Activated B cell treated with CpG ODN at 0.5 μM for 24 hours (primary cell): ENCODE measurements at regions not wholly inside any gene's neighbourhood (a gene's known extent, or its start where the extent isn't known, plus 50 kb on each side); places are given as distances from the start of the nearest gene placed in this dataset.

Experiments used
- ATAC-seq: fragments of 200-7000 bp; cut with Tn5 transposase; one replicate; pipeline ENCODE4 v1.10.0; 2021; ENCODE audit warnings: low read depth, mild to moderate bottlenecking, moderate library complexity
- CTCF ChIA-PET: fragments of 350-600 bp; sonication (Branson Sonifier 250); formaldehyde crosslinking; loops from one replicate; lab custom pipeline; 2021; ENCODE audit warnings: antibody characterized with exemption; lab: Charles Lee
- POLR2A ChIA-PET: fragments of 350-600 bp; sonication (Branson Sonifier 250); formaldehyde crosslinking; loops from one replicate; lab custom pipeline; 2021; ENCODE audit warnings: antibody characterized with exemption; lab: Charles Lee
- DNase-seq: peaks from one replicate; pipeline ENCODE4 v3.0.0; 2022
- H3K27ac Mint-ChIP-seq: one replicate; pipeline ENCODE4 v1.8.0; 2020; ENCODE audit warnings: mixed read lengths
- H3K27me3 Mint-ChIP-seq: one replicate; pipeline ENCODE4 v1.8.0; 2021; ENCODE audit warnings: mixed read lengths
- H3K36me3 Mint-ChIP-seq: one replicate; pipeline ENCODE4 v1.8.0; 2021; ENCODE audit warnings: low read depth, mixed read lengths
- H3K4me1 Mint-ChIP-seq: one replicate; pipeline ENCODE4 v1.8.0; 2021; ENCODE audit warnings: mixed read lengths
- H3K4me3 Mint-ChIP-seq: one replicate; pipeline ENCODE4 v1.8.0; 2020; ENCODE audit warnings: mild to moderate bottlenecking, mixed read lengths
- H3K9me3 Mint-ChIP-seq: one replicate; pipeline ENCODE4 v1.8.0; 2020; ENCODE audit warnings: mixed read lengths
- CTCF ChIP-seq: fragments of 200-600 bp; IDR thresholded peaks from one replicate; pipeline ENCODE4 v1.8.0; 2022; ENCODE audit warnings: antibody characterized with exemption, mild to moderate bottlenecking
- intact Hi-C: fragments of 100-400 bp; cut with micrococcal nuclease; formaldehyde crosslinking; loops from one replicate; pipeline ENCODE4 v1.15.1; 2024

- CTCF ChIA-PET = no interaction called here
- H3K27ac Mint-ChIP-seq = no peak overlapping the region
- peaks cover 12% of the 10 kb centered on the region for H3K27me3 Mint-ChIP-seq
- no peaks in the 10 kb centered on the region for H3K36me3 Mint-ChIP-seq
- no peak for DNase-seq
- H3K4me1 Mint-ChIP-seq = no peaks in the 10 kb centered on the region
- POLR2A ChIA-PET = no interaction called here
- H3K9me3 Mint-ChIP-seq = no peaks in the 10 kb centered on the region
- no peak overlapping the region for H3K4me3 Mint-ChIP-seq
- intact Hi-C loops = no loop called here
- no peak for TF ChIP-seq CTCF
- no peak for ATAC-seq
Measured at GRCh38 chr5:135182675-135183074, 148.6 kb upstream of the PITX1 start.

GRCh38 chr5:135181653-135182052 is 147.6 kb upstream of the PITX1 start:
- Mint-ChIP-seq H3K4me1 (no peaks in the 10 kb centered on the region), H3K27me3 (peaks cover 14% of the 10 kb centered on the region), H3K9me3 (no peaks in the 10 kb centered on the region), H3K27ac (no peak overlapping the region), H3K4me3 (no peak overlapping the region), H3K36me3 (no peaks in the 10 kb centered on the region)
- no peak for DNase-seq
- intact Hi-C loops = no loop called here
- no peak for TF ChIP-seq CTCF
- ChIA-PET POLR2A (interaction anchor here (0.7 kb wide), 1 partner anchor 65 kb away, joined by 4 read pairs; no protein-coding TSS in a partner anchor), CTCF (no interaction called here)
- no peak for ATAC-seq

GRCh38 chr5:135179308-135179980 is 145.4 kb upstream of the PITX1 start:
- Mint-ChIP-seq H3K9me3 (no peaks in the 10 kb centered on the region), H3K27ac (no peak overlapping the region), H3K36me3 (no peaks in the 10 kb centered on the region), H3K4me1 (no peaks in the 10 kb centered on the region), H3K27me3 (peaks cover 19% of the 10 kb centered on the region), H3K4me3 (no peak overlapping the region)
- intact Hi-C loops = no loop called here
- ATAC-seq (no peak), DNase-seq (no peak)
- no peak for TF ChIP-seq CTCF
- ChIA-PET POLR2A (no interaction called here), CTCF (interaction anchor here (0.6 kb wide), 1 partner anchor 20 kb away, joined by 6 read pairs; no protein-coding TSS in a partner anchor)

DNA sequence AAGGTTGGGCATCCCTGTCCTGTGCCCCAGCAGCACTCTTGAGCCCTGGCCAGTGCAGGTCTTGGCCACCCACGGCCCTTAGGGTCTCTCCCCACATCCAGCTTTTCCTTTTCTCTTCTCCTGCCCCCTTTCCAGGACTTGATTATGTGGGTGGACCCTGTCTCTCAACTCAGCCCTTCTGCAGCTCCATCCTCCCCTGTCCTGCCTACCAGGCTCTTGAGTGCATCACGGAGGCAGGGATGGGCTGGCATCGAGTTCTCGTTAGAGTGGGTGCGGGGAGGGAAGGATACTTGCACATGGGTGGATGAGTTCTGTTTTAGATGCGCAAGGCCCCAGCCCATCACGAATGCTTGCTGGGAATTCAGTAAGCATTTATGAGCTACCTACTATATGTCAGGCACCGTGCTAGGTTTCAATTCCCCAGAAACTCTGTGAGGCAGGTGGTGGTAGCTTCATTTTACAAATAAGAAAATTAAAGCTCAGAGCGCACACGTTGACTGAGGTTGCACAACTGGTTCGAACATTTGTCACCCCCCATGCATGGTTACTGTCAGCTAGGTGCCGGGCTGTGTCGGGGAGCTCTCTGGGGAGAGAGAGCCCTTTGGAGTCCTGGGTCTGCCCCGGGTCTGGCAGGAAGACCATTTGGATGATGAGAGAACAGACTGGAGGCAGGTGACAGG is 144.6 kb upstream of the PITX1 start:
- Mint-ChIP-seq H3K4me1 (no peaks in the 10 kb centered on the region), H3K27ac (no peak overlapping the region), H3K4me3 (no peak overlapping the region), H3K36me3 (no peaks in the 10 kb centered on the region), H3K27me3 (peaks cover 23% of the 10 kb centered on the region), H3K9me3 (no peaks in the 10 kb centered on the region)
- ATAC-seq = no peak
- no peak for TF ChIP-seq CTCF
- POLR2A ChIA-PET = no interaction called here
- CTCF ChIA-PET = interaction anchor here (0.6 kb wide), 1 partner anchor 19 kb away, joined by 6 read pairs; no protein-coding TSS in a partner anchor
- no peak for DNase-seq
- intact Hi-C loops = no loop called here

GRCh38 chr5:135177591-135177990 is 143.6 kb upstream of the PITX1 start:
- Mint-ChIP-seq H3K9me3 (no peaks in the 10 kb centered on the region), H3K36me3 (no peaks in the 10 kb centered on the region), H3K27me3 (peaks cover 22% of the 10 kb centered on the region), H3K27ac (no peak overlapping the region), H3K4me3 (no peak overlapping the region), H3K4me1 (no peaks in the 10 kb centered on the region)
- ATAC-seq (no peak), DNase-seq (no peak)
- CTCF ChIA-PET = no interaction called here
- POLR2A ChIA-PET = no interaction called here
- intact Hi-C loops = no loop called here
- no peak for TF ChIP-seq CTCF
